ENCODE measurements at regions not wholly inside any gene's neighbourhood (a gene's known extent, or its start where the extent isn't known, plus 50 kb on each side); places are given as distances from the start of the nearest gene placed in this dataset.

- ChIA-PET CTCF (no interaction called here), POLR2A (ENCODE audit: unreplicated experiment) (no interaction called here)
- Histone ChIP-seq H3K27ac (ENCODE audit: insufficient read depth, low read length) (no peak overlapping the region), H2BK5ac (ENCODE audit: low read depth, low read length, poor library complexity, severe bottlenecking) (no peak overlapping the region), H2BK15ac (ENCODE audit: low read depth, low read length) (no peak overlapping the region), H4K5ac (ENCODE audit: low read depth, low read length) (no peak overlapping the region), H3K4me2 (ENCODE audit: low read depth, low read length) (no peak overlapping the region), H3K4me3 (ENCODE audit: insufficient read depth, low read depth, low read length) (no peak overlapping the region), H2AK5ac (ENCODE audit: low read depth, low read length) (no peak overlapping the region), H3K4ac (ENCODE audit: low read depth, low read length) (no peak overlapping the region), H2AK9ac (replicated peaks; ENCODE audit: low read depth, low read length, poor library complexity) (no peak overlapping the region), H3K18ac (ENCODE audit: low read depth, low read length) (no peak overlapping the region), H3K36me3 (ENCODE audit: control insufficient read depth, insufficient read depth, low read length) (no peaks in the 10 kb centered on the region), H2AFZ (replicated peaks; ENCODE audit: low read length, poor library complexity) (no peak overlapping the region), H2BK20ac (ENCODE audit: low read depth, low read length) (no peak overlapping the region), H3K9me3 (ENCODE audit: control insufficient read depth, insufficient read depth, low read length) (no peaks in the 10 kb centered on the region), H3K9ac (ENCODE audit: low read depth, low read length) (no peak overlapping the region), H4K20me1 (ENCODE audit: insufficient read depth, low read length) (no peaks in the 10 kb centered on the region), H3K27me3 (ENCODE audit: control insufficient read depth, insufficient read depth, low read length) (0 out of 2 replicates have a peak, but pooled peaks cover 2% of the 10 kb centered on the region), H3K14ac (replicated peaks; ENCODE audit: low read depth, low read length) (no peak overlapping the region), H3K4me1 (ENCODE audit: control insufficient read depth, insufficient read depth, low read length) (no peaks in the 10 kb centered on the region), H2BK120ac (ENCODE audit: low read depth, low read length) (no peak overlapping the region), H3K79me1 (ENCODE audit: low read depth in 1 of 2, low read length in 2 of 2) (no peaks in the 10 kb centered on the region), H3K56ac (ENCODE audit: extremely low read depth, insufficient read depth, low read length) (no peak overlapping the region), H3K9me1 (ENCODE audit: insufficient read depth, low read length) (no peaks in the 10 kb centered on the region), H4K8ac (ENCODE audit: low read depth in 2 of 2, low read length in 2 of 2) (no peak overlapping the region), H4K91ac (ENCODE audit: insufficient read depth, low read depth, low read length) (no peak overlapping the region), H3K23ac (ENCODE audit: low read depth, low read length) (no peak overlapping the region)
- DNase-seq (no peak), ATAC-seq (ENCODE audit: low read depth) (no peak)
- in situ Hi-C loops (cut with MboI; ENCODE audit: low sequenced_read_pairs), result no loop called here
- intact Hi-C loops (cut with micrococcal nuclease), result no loop called here
- no TSS peak for BruUV-seq (replicated peaks)
- TF ChIP-seq USF2 (IDR thresholded peaks at IDR 0.05; ENCODE audit: low read depth, low read length), result no peak
- TF ChIP-seq FOS (IDR thresholded peaks at IDR 0.05; ENCODE audit: low read depth, low read length), result no peak
- TF ChIP-seq ELK1 (IDR thresholded peaks at IDR 0.05; ENCODE audit: borderline replicate concordance, low read depth, low read length), result no peak
- no peak for TF ChIP-seq CTCF (conservative IDR thresholded peaks at IDR 0.05; ENCODE audit: low read depth, low read length)
- TF ChIP-seq BHLHE40 (IDR thresholded peaks at IDR 0.05; ENCODE audit: low read depth, low read length), result no peak
- TF ChIP-seq RFX5 (IDR thresholded peaks at IDR 0.05; ENCODE audit: low read depth, low read length), result no peak
- no peak for TF ChIP-seq CEBPB (IDR thresholded peaks at IDR 0.05; ENCODE audit: low read depth, low read length)
- no peak for TF ChIP-seq MXI1 (IDR thresholded peaks at IDR 0.05; ENCODE audit: borderline replicate concordance, low read depth, low read length)
- no peak for TF ChIP-seq MAZ (IDR thresholded peaks at IDR 0.05; ENCODE audit: borderline replicate concordance, low read depth, low read length)
- TF ChIP-seq POLR2A (IDR thresholded peaks at IDR 0.05; ENCODE audit: low read depth, low read length), result no peak
- no peak for TF ChIP-seq RAD21 (IDR thresholded peaks at IDR 0.05; ENCODE audit: low read length)
- no peak for TF ChIP-seq RCOR1 (IDR thresholded peaks at IDR 0.05; ENCODE audit: insufficient replicate concordance, low read length)
- TF ChIP-seq SMC3 (IDR thresholded peaks at IDR 0.05; ENCODE audit: low read depth, low read length), result no peak
- no peak for TF ChIP-seq MAFK (IDR thresholded peaks at IDR 0.05; ENCODE audit: low read depth, low read length)
- TF ChIP-seq NFE2L2 (IDR thresholded peaks at IDR 0.05; ENCODE audit: low read depth, low read length), result no peak
- WGBS, 2 experiments (ENCODE audit: extremely low coverage in 2 of 2, insufficient read length in 1 of 2), result no CpG with 5 or more reads among the region's 1 CpG
- dilution Hi-C loops (cut with HindIII; ENCODE audit: low sequenced_read_pairs, unreplicated experiment), result no loop called here
Measured at GRCh38 chr9:107090218-107090617, 192.9 kb upstream of the RAD23B start.
